HCT116 (cell line): ENCODE measurements at regions not wholly inside any gene's neighbourhood (a gene's known extent, or its start where the extent isn't known, plus 50 kb on each side); places are given as distances from the start of the nearest gene placed in this dataset.

Experiments
- ATAC-seq: fragments of 200-7000 bp; cut with Tn5 transposase; 2 replicates; pipeline ENCODE4 v1.9.1; 2020; ENCODE audit warnings: mild to moderate bottlenecking, moderate library complexity
- BruUV-seq: library from RNA; stranded (reverse); fragments of 400-500 nt; replicated peaks from 2 replicates; lab custom pipeline; 2021; lab: Mats Ljungman, UMichigan
- CTCF ChIA-PET: fragments of 300-600 bp; sonication (Branson Sonifier 250); formaldehyde crosslinking; loops from one replicate; lab custom pipeline; 2021; ENCODE audit warnings: antibody characterized with exemption; lab: Charles Lee
- POLR2A ChIA-PET: fragments of 300-600, 350-600 bp; sonication (Branson Sonifier 250); formaldehyde crosslinking; loops from one replicate; lab custom pipeline; 2021; ENCODE audit warnings: antibody characterized with exemption; lab: Charles Lee
- RAD21 ChIA-PET, 2 experiments: fragments of 300-600 bp; sonication (Branson Sonifier 250); formaldehyde crosslinking; loops; one replicate each; lab custom pipeline; 2023; ENCODE audit warnings: low total read pairs in 2 of 2; ENCODE audit not compliant: uncharacterized antibody in 2 of 2, unreplicated experiment in 2 of 2, low non-redundant PET in 1 of 2; lab: Charles Lee
- DNase-seq: peaks from one replicate; pipeline ENCODE4 v3.0.0-alpha.2; 2010; ENCODE audit warnings: low read depth, low spot score
- H2AFZ ChIP-seq: fragments of 200-600 bp; shearing (Covaris generic), sonication (generic); 2 replicates; pipeline ENCODE4 v1.6.1; 2017; ENCODE audit warnings: low read depth, mixed run types, mixed read lengths, antibody characterized with exemption, low read length; ENCODE audit not compliant: poor library complexity, severe bottlenecking
- H3K27ac ChIP-seq: 2 replicates; pipeline ENCODE4 v1.5.1; 2012; ENCODE audit warnings: low read depth, low read length
- H3K27me3 ChIP-seq: fragments of 200-600 bp; sonication (generic); 2 replicates; pipeline ENCODE4 v1.6.1; 2016; ENCODE audit warnings: mixed run types, low read length, mixed read lengths; ENCODE audit not compliant: insufficient read depth
- H3K36me3 ChIP-seq, 2 experiments: fragments of 200-500 bp in 1 of 2; fragments of 200-600 bp in 1 of 2; sonication (Bioruptor generic) in 1 of 2; sonication (generic) in 1 of 2; 2 replicates each; pipeline versions ENCODE4 v1.5.1 to v1.6.1; 2014 to 2016; ENCODE audit warnings: low read length in 2 of 2, inconsistent platforms in 1 of 2, mixed read lengths in 1 of 2, mixed run types in 1 of 2; ENCODE audit not compliant: insufficient read depth in 2 of 2, control insufficient read depth in 1 of 2
- H3K4me1 ChIP-seq, 2 experiments: fragments of 200-600 bp in 1 of 2; sonication (generic) in 1 of 2; 2 replicates each; pipeline versions ENCODE4 v1.5.1 to v1.6.1; 2012 to 2017; ENCODE audit warnings: low read length in 2 of 2, inconsistent platforms in 1 of 2, mild to moderate bottlenecking in 1 of 2, mixed read lengths in 1 of 2, mixed run types in 1 of 2, moderate library complexity in 1 of 2; ENCODE audit not compliant: insufficient read depth in 2 of 2, control insufficient read depth in 1 of 2
- H3K4me2 ChIP-seq: fragments of 200-600 bp; sonication (generic); 2 replicates; pipeline ENCODE4 v1.6.1; 2017; ENCODE audit warnings: mixed run types, low read length, mixed read lengths
- H3K4me3 ChIP-seq, 2 experiments: fragments of 200-600 bp in 1 of 2; sonication (generic) in 1 of 2; replicated peaks in 1 of 2; 2 replicates each; pipeline ENCODE4 v1.5.1; 2011 to 2016; ENCODE audit warnings: low read length in 2 of 2, control low read depth in 1 of 2, low read depth in 1 of 2, mild to moderate bottlenecking in 1 of 2, mixed read lengths in 1 of 2, mixed run types in 1 of 2
- H3K79me2 ChIP-seq: fragments of 200-600 bp; sonication (generic); 2 replicates; pipeline ENCODE4 v1.6.1; 2017; ENCODE audit warnings: mild to moderate bottlenecking, mixed run types, low read length, moderate library complexity, mixed read lengths; ENCODE audit not compliant: insufficient read depth
- H3K9ac ChIP-seq: fragments of 200-600 bp; sonication (generic); 2 replicates; pipeline ENCODE4 v1.6.1; 2016; ENCODE audit warnings: low read length, mixed read lengths
- H3K9me2 ChIP-seq: fragments of 200-600 bp; sonication (generic), shearing (Covaris generic); 2 replicates; pipeline ENCODE4 v1.6.1; 2017; ENCODE audit warnings: mixed run types, mild to moderate bottlenecking, moderate library complexity; ENCODE audit not compliant: insufficient read depth
- H3K9me3 ChIP-seq, 2 experiments: fragments of 200-500 bp in 1 of 2; fragments of 200-600 bp in 1 of 2; sonication (Bioruptor generic) in 1 of 2; sonication (generic) in 1 of 2; 2 replicates each; pipeline ENCODE4 v1.6.1; 2014 to 2017; ENCODE audit warnings: low read length in 2 of 2, mixed read lengths in 2 of 2, inconsistent platforms in 1 of 2, low read depth in 1 of 2, mild to moderate bottlenecking in 1 of 2, mixed run types in 1 of 2, moderate library complexity in 1 of 2; ENCODE audit not compliant: control insufficient read depth in 1 of 2, insufficient read depth in 1 of 2
- H4K20me1 ChIP-seq: fragments of 200-600 bp; sonication (generic), shearing (Covaris generic); 2 replicates; pipeline ENCODE4 v1.6.1; 2017; ENCODE audit warnings: mixed run types, mild to moderate bottlenecking, moderate library complexity; ENCODE audit not compliant: insufficient read depth
- CBX3 ChIP-seq: IDR thresholded peaks from 2 replicates; pipeline ENCODE4 v1.6.1; 2012; ENCODE audit warnings: low read depth
- CTCF ChIP-seq, 3 experiments: fragments of 200-600 bp in 1 of 3; sonication (generic) in 1 of 3; IDR thresholded peaks in 2 of 3; conservative IDR thresholded peaks in 1 of 3; 2 replicates each; pipeline ENCODE4 v1.5.1; 2012 to 2017; ENCODE audit warnings: low read depth in 2 of 3, low read length in 2 of 3, antibody characterized with exemption in 1 of 3, borderline replicate concordance in 1 of 3, control low read depth in 1 of 3, mild to moderate bottlenecking in 1 of 3, mixed read lengths in 1 of 3, mixed run types in 1 of 3, moderate library complexity in 1 of 3; ENCODE audit not compliant: insufficient read depth in 1 of 3
- EGR1 ChIP-seq: IDR thresholded peaks from 2 replicates; pipeline ENCODE4 v1.6.1; 2012; ENCODE audit warnings: low read depth
- ELF1 ChIP-seq: IDR thresholded peaks from 2 replicates; pipeline ENCODE4 v1.6.1; 2012; ENCODE audit warnings: low read depth, borderline replicate concordance
- EZH2 ChIP-seq: fragments of 200-600 bp; sonication (generic); IDR thresholded peaks from 2 replicates; pipeline ENCODE4 v1.6.1; 2017; ENCODE audit warnings: antibody characterized with exemption, mixed run types
- POLR2A ChIP-seq: IDR thresholded peaks from 2 replicates; pipeline ENCODE4 v1.7.0; 2011; ENCODE audit warnings: borderline replicate concordance; ENCODE audit not compliant: insufficient read depth, insufficient read length; ENCODE audit errors: extremely low read depth
- RAD21 ChIP-seq: IDR thresholded peaks from 2 replicates; pipeline ENCODE4 v1.6.1; 2012; ENCODE audit warnings: low read depth, mild to moderate bottlenecking
- SIN3A ChIP-seq: IDR thresholded peaks from 2 replicates; pipeline ENCODE4 v1.6.1; 2012; ENCODE audit warnings: low read depth
- SRF ChIP-seq: IDR thresholded peaks from 2 replicates; pipeline ENCODE4 v1.6.1; 2012; ENCODE audit warnings: low read depth
- TCF7L2 ChIP-seq: IDR thresholded peaks from 2 replicates; pipeline ENCODE4 v1.7.0; 2011; ENCODE audit warnings: borderline replicate concordance, inconsistent platforms; ENCODE audit not compliant: insufficient read depth, insufficient read length; ENCODE audit errors: extremely low read depth
- ZFX ChIP-seq: fragments of 450-650 bp; IDR thresholded peaks from 2 replicates; pipeline ENCODE4 v1.6.1; 2017
- intact Hi-C: fragments of 100-400 bp; cut with micrococcal nuclease; formaldehyde crosslinking; loops from 2 replicates; pipeline ENCODE4 v1.10.0; 2022
- TF ChIP-seq, protein P1 (sequence below): IDR thresholded peaks from 2 replicates; pipeline ENCODE4 v1.6.1; 2011; ENCODE audit warnings: mild to moderate bottlenecking, low read length, moderate library complexity; ENCODE audit not compliant: insufficient replicate concordance; ENCODE audit errors: extremely low read depth

GRCh38 chr1:79613046-79613445, 606.5 kb upstream of the ADGRL4 start:
- no peaks in the 10 kb centered on the region for H3K36me3 ChIP-seq
- intact Hi-C loops: no loop called here
- no peak overlapping the region for H3K27ac ChIP-seq
- H3K4me1 ChIP-seq: no peaks in the 10 kb centered on the region
- DNase-seq: no peak
- ChIA-PET POLR2A (no interaction called here), CTCF (no interaction called here), RAD21 (no interaction called here)
- no peak overlapping the region for H2AFZ ChIP-seq
- no peaks in the 10 kb centered on the region for H3K9me3 ChIP-seq
- H4K20me1 ChIP-seq: no peaks in the 10 kb centered on the region
- H3K9ac ChIP-seq: no peak overlapping the region
- no peaks in the 10 kb centered on the region for H3K9me2 ChIP-seq
- no peaks in the 10 kb centered on the region for H3K27me3 ChIP-seq
- TF ChIP-seq SIN3A (no peak), ZFX (no peak), TCF7L2 (no peak), CTCF (IDR thresholded peaks at IDR 0.05 in 2 of 3, conservative IDR thresholded peaks at IDR 0.05 in 1 of 3; ENCODE audit: borderline replicate concordance in 1 of 3, insufficient read depth in 1 of 3, low read depth in 2 of 3, low read length in 2 of 3) (no peak), EGR1 (no peak), SRF (no peak), POLR2A (no peak), CBX3 (no peak), ELF1 (no peak), RAD21 (no peak), EZH2 (no peak)
- TF ChIP-seq, protein P1, sequence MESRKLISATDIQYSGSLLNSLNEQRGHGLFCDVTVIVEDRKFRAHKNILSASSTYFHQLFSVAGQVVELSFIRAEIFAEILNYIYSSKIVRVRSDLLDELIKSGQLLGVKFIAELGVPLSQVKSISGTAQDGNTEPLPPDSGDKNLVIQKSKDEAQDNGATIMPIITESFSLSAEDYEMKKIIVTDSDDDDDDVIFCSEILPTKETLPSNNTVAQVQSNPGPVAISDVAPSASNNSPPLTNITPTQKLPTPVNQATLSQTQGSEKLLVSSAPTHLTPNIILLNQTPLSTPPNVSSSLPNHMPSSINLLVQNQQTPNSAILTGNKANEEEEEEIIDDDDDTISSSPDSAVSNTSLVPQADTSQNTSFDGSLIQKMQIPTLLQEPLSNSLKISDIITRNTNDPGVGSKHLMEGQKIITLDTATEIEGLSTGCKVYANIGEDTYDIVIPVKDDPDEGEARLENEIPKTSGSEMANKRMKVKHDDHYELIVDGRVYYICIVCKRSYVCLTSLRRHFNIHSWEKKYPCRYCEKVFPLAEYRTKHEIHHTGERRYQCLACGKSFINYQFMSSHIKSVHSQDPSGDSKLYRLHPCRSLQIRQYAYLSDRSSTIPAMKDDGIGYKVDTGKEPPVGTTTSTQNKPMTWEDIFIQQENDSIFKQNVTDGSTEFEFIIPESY: no peak
- H3K4me2 ChIP-seq: no peak overlapping the region
- H3K4me3 ChIP-seq: no peak overlapping the region
- no peaks in the 10 kb centered on the region for H3K79me2 ChIP-seq
- ATAC-seq: no peak
- no TSS peak for BruUV-seq
